Suprapubic skin (tissue), 4 donors: ENCODE measurements at regions not wholly inside any gene's neighbourhood (a gene's known extent, or its start where the extent isn't known, plus 50 kb on each side); places are given as distances from the start of the nearest gene placed in this dataset.

Experiments used
- EP300 ChIP-seq: sonication (generic); formaldehyde crosslinking; IDR thresholded peaks from one replicate; pipeline ENCODE4 v1.6.1; 2017; ENCODE audit warnings: antibody characterized with exemption
- POLR2A ChIP-seq, 2 donors: fragments of 450-650 bp; IDR thresholded peaks; one replicate each; pipeline ENCODE4 v1.6.1; 2017; ENCODE audit warnings: antibody characterized with exemption in 2 of 2, mild to moderate bottlenecking in 2 of 2, moderate library complexity in 2 of 2
- POLR2AphosphoS5 ChIP-seq, 3 donors: sonication (generic); formaldehyde crosslinking; IDR thresholded peaks; one replicate each; pipeline ENCODE4 v1.6.1; 2017; ENCODE audit warnings: antibody characterized with exemption in 3 of 3
- TF ChIP-seq, protein P1 (sequence below), 2 donors: fragments of 200-600 bp in 1 of 2; fragments of 450-650 bp in 1 of 2; sonication (generic) in 1 of 2; IDR thresholded peaks; one replicate each; pipeline ENCODE4 v1.5.1; 2016 to 2019; ENCODE audit warnings: antibody characterized with exemption in 2 of 2, mild to moderate bottlenecking in 1 of 2, moderate library complexity in 1 of 2

DNA sequence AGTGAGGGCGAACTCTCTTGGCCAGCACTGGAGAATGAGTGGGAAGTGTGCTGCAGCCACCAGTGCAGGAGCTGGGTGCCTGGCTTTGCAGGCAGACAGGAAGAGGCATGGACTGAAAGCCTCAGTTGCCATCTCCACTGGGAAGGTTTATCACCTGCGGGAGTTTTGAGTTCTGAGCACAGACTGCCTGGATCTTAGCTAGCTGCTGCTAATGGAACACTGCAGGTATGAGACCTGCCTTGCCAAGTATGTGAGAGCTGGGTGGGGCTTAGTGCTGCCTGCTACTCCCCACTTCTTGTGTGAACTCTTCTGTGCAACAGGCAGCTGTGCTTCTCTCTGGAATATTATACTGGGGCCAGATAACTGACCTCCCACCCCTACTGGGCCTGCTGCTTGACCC, 424.1 kb downstream of the TLR4 start:
- TF ChIP-seq, protein P1, sequence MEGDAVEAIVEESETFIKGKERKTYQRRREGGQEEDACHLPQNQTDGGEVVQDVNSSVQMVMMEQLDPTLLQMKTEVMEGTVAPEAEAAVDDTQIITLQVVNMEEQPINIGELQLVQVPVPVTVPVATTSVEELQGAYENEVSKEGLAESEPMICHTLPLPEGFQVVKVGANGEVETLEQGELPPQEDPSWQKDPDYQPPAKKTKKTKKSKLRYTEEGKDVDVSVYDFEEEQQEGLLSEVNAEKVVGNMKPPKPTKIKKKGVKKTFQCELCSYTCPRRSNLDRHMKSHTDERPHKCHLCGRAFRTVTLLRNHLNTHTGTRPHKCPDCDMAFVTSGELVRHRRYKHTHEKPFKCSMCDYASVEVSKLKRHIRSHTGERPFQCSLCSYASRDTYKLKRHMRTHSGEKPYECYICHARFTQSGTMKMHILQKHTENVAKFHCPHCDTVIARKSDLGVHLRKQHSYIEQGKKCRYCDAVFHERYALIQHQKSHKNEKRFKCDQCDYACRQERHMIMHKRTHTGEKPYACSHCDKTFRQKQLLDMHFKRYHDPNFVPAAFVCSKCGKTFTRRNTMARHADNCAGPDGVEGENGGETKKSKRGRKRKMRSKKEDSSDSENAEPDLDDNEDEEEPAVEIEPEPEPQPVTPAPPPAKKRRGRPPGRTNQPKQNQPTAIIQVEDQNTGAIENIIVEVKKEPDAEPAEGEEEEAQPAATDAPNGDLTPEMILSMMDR (IDR thresholded peaks at IDR 0.05), result no peak
- TF ChIP-seq POLR2AphosphoS5 (IDR thresholded peaks at IDR 0.05), result no peak
- no peak for TF ChIP-seq POLR2A (IDR thresholded peaks at IDR 0.05)
- no peak for TF ChIP-seq EP300
